Testis (tissue), 2 donors: ENCODE measurements at regions not wholly inside any gene's neighbourhood (a gene's known extent, or its start where the extent isn't known, plus 50 kb on each side); places are given as distances from the start of the nearest gene placed in this dataset.

Source experiments
- DNase-seq: peaks from one replicate; pipeline ENCODE4 v3.0.0-alpha.2; 2019
- H3K27ac ChIP-seq, 2 donors: fragments of 200-600 bp; sonication (generic); one replicate each; pipeline ENCODE4 v1.5.1; 2019
- H3K27me3 ChIP-seq: fragments of 200-600 bp; sonication (generic); one replicate; pipeline ENCODE4 v1.5.1; 2019
- H3K36me3 ChIP-seq: fragments of 200-600 bp; sonication (generic); one replicate; pipeline ENCODE4 v1.5.1; 2017; ENCODE audit warnings: low read depth; ENCODE audit errors: missing control alignments
- H3K4me1 ChIP-seq: fragments of 200-600 bp; sonication (generic); one replicate; pipeline ENCODE4 v1.5.1; 2019
- H3K4me3 ChIP-seq, 2 donors: fragments of 200-600 bp; sonication (generic); one replicate each; pipeline ENCODE4 v1.5.1; 2017 to 2019
- H3K9me3 ChIP-seq: fragments of 200-600 bp; sonication (generic); one replicate; pipeline ENCODE4 v1.5.1; 2017
- CTCF ChIP-seq, 3 experiments: fragments of 450-650 bp in 2 of 3; fragments of 200-600 bp in 1 of 3; sonication (generic) in 1 of 3; IDR thresholded peaks; one replicate each; pipeline ENCODE4 v1.5.1; 2016 to 2019; ENCODE audit warnings: antibody characterized with exemption in 3 of 3, mild to moderate bottlenecking in 2 of 3, moderate library complexity in 1 of 3
- POLR2A ChIP-seq: fragments of 450-650 bp; IDR thresholded peaks from one replicate; pipeline ENCODE4 v1.6.1; 2017; ENCODE audit warnings: antibody characterized with exemption, mild to moderate bottlenecking, moderate library complexity
- WGBS, 2 donors: methylation state at CpG; one replicate each; pipeline ENCODE4 v1.1.5; 2018; 5-methylcytosine and 5-hydroxymethylcytosine counted together
- intact Hi-C: fragments of 100-400 bp; cut with DNase I; formaldehyde crosslinking; loops from one replicate; pipeline ENCODE4 v1.15.1; 2023; ENCODE audit warnings: low total_unique reads

- 62 to 63% methylated on average over 3 of the region's 3 CpGs for WGBS, 2 donors
- Histone ChIP-seq H3K36me3 (no peaks in the 10 kb centered on the region), H3K4me1 (no peaks in the 10 kb centered on the region), H3K9me3 (no peaks in the 10 kb centered on the region), H3K4me3 (no peak overlapping the region), H3K27me3 (no peaks in the 10 kb centered on the region), H3K27ac (no peak overlapping the region)
- no peak for DNase-seq
- intact Hi-C loops = no loop called here
- TF ChIP-seq POLR2A = no peak
- no peak for TF ChIP-seq CTCF (IDR thresholded peaks at IDR 0.05)
These were observed 297.1 kb upstream of the USP9Y start for GRCh38 chrY:12403916-12404315.

- intact Hi-C loops = no loop called here
- TF ChIP-seq CTCF (IDR thresholded peaks at IDR 0.05) (no peak), POLR2A (no peak)
- WGBS, 2 donors = 67 to 74% methylated on average over 3 of the region's 3 CpGs
These were observed 292.8 kb upstream of the USP9Y start for GRCh38 chrY:12408236-12408635.

GRCh38 chrY:12410696-12411095 lies 290.3 kb upstream of the USP9Y start:
- 72 to 76% methylated on average over 3 of the region's 3 CpGs for WGBS, 2 donors
- no peak overlapping the region for H3K4me3 ChIP-seq
- H3K27ac ChIP-seq = no peak overlapping the region
- TF ChIP-seq CTCF (IDR thresholded peaks at IDR 0.05) (no peak), POLR2A (no peak)
- no peak for DNase-seq
- H3K4me1 ChIP-seq = no peaks in the 10 kb centered on the region
- no peaks in the 10 kb centered on the region for H3K36me3 ChIP-seq
- H3K27me3 ChIP-seq = no peaks in the 10 kb centered on the region
- no peaks in the 10 kb centered on the region for H3K9me3 ChIP-seq
- intact Hi-C loops = no loop called here

More at GRCh38 chrY:12408236-12408635, 292.8 kb upstream of the USP9Y start:
- DNase-seq = no peak
- no peaks in the 10 kb centered on the region for H3K36me3 ChIP-seq
- H3K9me3 ChIP-seq = no peaks in the 10 kb centered on the region
- H3K4me3 ChIP-seq = no peak overlapping the region
- no peaks in the 10 kb centered on the region for H3K4me1 ChIP-seq
- no peak overlapping the region for H3K27ac ChIP-seq
- H3K27me3 ChIP-seq = no peaks in the 10 kb centered on the region

- Histone ChIP-seq H3K27ac (no peak overlapping the region), H3K4me3 (peak overlapping the region; percentile 15 to 52), H3K36me3 (no peaks in the 10 kb centered on the region), H3K9me3 (no peaks in the 10 kb centered on the region), H3K4me1 (no peaks in the 10 kb centered on the region), H3K27me3 (no peaks in the 10 kb centered on the region)
- peak; percentile 45 for DNase-seq
- intact Hi-C loops = no loop called here
- TF ChIP-seq CTCF (IDR thresholded peaks at IDR 0.05) = no peak
- no peak for TF ChIP-seq POLR2A
- WGBS, 2 donors = 0 to 1% methylated on average over 5 to 29 of the region's 60 CpGs
These were observed 279.8 kb upstream of the USP9Y start for GRCh38 chrY:12421072-12421787.

GRCh38 chrY:12421788-12422124 lies 279.3 kb upstream of the USP9Y start:
- WGBS, 2 donors = 16 to 19% methylated on average over 12 to 15 of the region's 18 CpGs
- Histone ChIP-seq H3K4me3 (peak overlapping the region; percentile 15 to 52), H3K27me3 (no peaks in the 10 kb centered on the region), H3K36me3 (no peaks in the 10 kb centered on the region), H3K4me1 (no peaks in the 10 kb centered on the region), H3K27ac (no peak overlapping the region), H3K9me3 (no peaks in the 10 kb centered on the region)
- DNase-seq = no peak
- TF ChIP-seq CTCF (IDR thresholded peaks at IDR 0.05) (no peak), POLR2A (no peak)
- intact Hi-C loops = no loop called here
